ENCODE measurements at regions not wholly inside any gene's neighbourhood (a gene's known extent, or its start where the extent isn't known, plus 50 kb on each side); places are given as distances from the start of the nearest gene placed in this dataset.

GRCh38 chr4:81526706-81527105, 55.0 kb upstream of the RASGEF1B start (continued):
- TF ChIP-seq FOSL1 (IDR thresholded peaks at IDR 0.05; ENCODE audit: insufficient read depth, low read depth, low read length) (no peak), CHD2 (IDR thresholded peaks at IDR 0.05; ENCODE audit: low read length) (no peak), RFX5 (IDR thresholded peaks at IDR 0.05; ENCODE audit: borderline replicate concordance, low read depth, low read length) (no peak)

All from H1 (cell line).